ENCODE measurements at regions not wholly inside any gene's neighbourhood (a gene's known extent, or its start where the extent isn't known, plus 50 kb on each side); places are given as distances from the start of the nearest gene placed in this dataset.

- TF ChIP-seq CTCF (IDR thresholded peaks at IDR 0.05), result no peak
- no peak for TF ChIP-seq ZFX (IDR thresholded peaks at IDR 0.05; ENCODE audit: borderline replicate concordance)
These were observed 360.9 kb upstream of the CBLB start for GRCh38 chr3:106229495-106230278.

Data from 22Rv1 (cell line).